ENCODE measurements at regions not wholly inside any gene's neighbourhood (a gene's known extent, or its start where the extent isn't known, plus 50 kb on each side); places are given as distances from the start of the nearest gene placed in this dataset.
"Not testable (repeated sequence)": the region's sequence is repeated elsewhere in the genome, so short reads cannot be mapped to it uniquely, and the experiment has no call there.

GRCh38 chr1:109857702-109858101, 52.9 kb upstream of the CSF1 start:
- not testable (repeated sequence) for H3K27ac ChIP-seq (ENCODE audit: low read length); H3K4me3 ChIP-seq (ENCODE audit: low read length); H3K9ac ChIP-seq (ENCODE audit: low read length); H3K4me2 ChIP-seq (ENCODE audit: low read depth, low read length, poor library complexity, severe bottlenecking); H3K9me3 ChIP-seq (ENCODE audit: low read length); H2AFZ ChIP-seq (ENCODE audit: low read length); H3K79me2 ChIP-seq (ENCODE audit: low read length); H3K9me2 ChIP-seq (replicated peaks; ENCODE audit: insufficient read depth, low read length); H3K4me1 ChIP-seq (ENCODE audit: low read length); H3K27me3 ChIP-seq (ENCODE audit: low read length); H3K36me3 ChIP-seq (ENCODE audit: insufficient read depth, low read length); DNase-seq; H4K20me1 ChIP-seq (ENCODE audit: insufficient read depth, low read depth, low read length)

- H3K4me3 ChIP-seq (ENCODE audit: low read length); H3K27me3 ChIP-seq (ENCODE audit: low read length); H3K4me2 ChIP-seq (ENCODE audit: low read depth, low read length, poor library complexity, severe bottlenecking); H4K20me1 ChIP-seq (ENCODE audit: insufficient read depth, low read depth, low read length); H2AFZ ChIP-seq (ENCODE audit: low read length); H3K9me3 ChIP-seq (ENCODE audit: low read length); H3K36me3 ChIP-seq (ENCODE audit: insufficient read depth, low read length); H3K4me1 ChIP-seq (ENCODE audit: low read length); H3K9ac ChIP-seq (ENCODE audit: low read length); H3K79me2 ChIP-seq (ENCODE audit: low read length); H3K9me2 ChIP-seq (replicated peaks; ENCODE audit: insufficient read depth, low read length); H3K27ac ChIP-seq (ENCODE audit: low read length); DNase-seq: not testable (repeated sequence)
These were observed 54.7 kb upstream of the CSF1 start for GRCh38 chr1:109855986-109856385.

GRCh38 chr1:109853972-109854371, 56.7 kb upstream of the CSF1 start:
- not testable (repeated sequence) for H3K79me2 ChIP-seq (ENCODE audit: low read length); H3K4me1 ChIP-seq (ENCODE audit: low read length)

GRCh38 chr1:109852221-109853015, 58.2 kb upstream of the CSF1 start:
- H3K9me3 ChIP-seq (ENCODE audit: low read length); H3K9me2 ChIP-seq (replicated peaks; ENCODE audit: insufficient read depth, low read length); H3K9ac ChIP-seq (ENCODE audit: low read length); H3K4me3 ChIP-seq (ENCODE audit: low read length); H3K4me2 ChIP-seq (ENCODE audit: low read depth, low read length, poor library complexity, severe bottlenecking); DNase-seq; H3K79me2 ChIP-seq (ENCODE audit: low read length); H2AFZ ChIP-seq (ENCODE audit: low read length); H3K36me3 ChIP-seq (ENCODE audit: insufficient read depth, low read length); H4K20me1 ChIP-seq (ENCODE audit: insufficient read depth, low read depth, low read length); H3K27me3 ChIP-seq (ENCODE audit: low read length); H3K27ac ChIP-seq (ENCODE audit: low read length); H3K4me1 ChIP-seq (ENCODE audit: low read length): not testable (repeated sequence)

More at GRCh38 chr1:109853972-109854371, 56.7 kb upstream of the CSF1 start:
- DNase-seq; H3K4me2 ChIP-seq (ENCODE audit: low read depth, low read length, poor library complexity, severe bottlenecking); H2AFZ ChIP-seq (ENCODE audit: low read length); H3K36me3 ChIP-seq (ENCODE audit: insufficient read depth, low read length); H3K27me3 ChIP-seq (ENCODE audit: low read length); H3K9me3 ChIP-seq (ENCODE audit: low read length); H4K20me1 ChIP-seq (ENCODE audit: insufficient read depth, low read depth, low read length); H3K27ac ChIP-seq (ENCODE audit: low read length); H3K9me2 ChIP-seq (replicated peaks; ENCODE audit: insufficient read depth, low read length); H3K4me3 ChIP-seq (ENCODE audit: low read length); H3K9ac ChIP-seq (ENCODE audit: low read length): not testable (repeated sequence)

- no peaks in the 10 kb centered on the region for H3K9me3 ChIP-seq (ENCODE audit: low read length)
- no peaks in the 10 kb centered on the region for H3K79me2 ChIP-seq (ENCODE audit: low read length)
- H3K4me2 ChIP-seq (ENCODE audit: low read depth, low read length, poor library complexity, severe bottlenecking): no peak overlapping the region
- no peaks in the 10 kb centered on the region for H4K20me1 ChIP-seq (ENCODE audit: insufficient read depth, low read depth, low read length)
- H3K27ac ChIP-seq (ENCODE audit: low read length): no peak overlapping the region
- DNase-seq: no peak
- no peaks in the 10 kb centered on the region for H3K27me3 ChIP-seq (ENCODE audit: low read length)
- H3K4me3 ChIP-seq (ENCODE audit: low read length): no peak overlapping the region
- H3K9ac ChIP-seq (ENCODE audit: low read length): no peak overlapping the region
- H3K36me3 ChIP-seq (ENCODE audit: insufficient read depth, low read length): no peaks in the 10 kb centered on the region
- H2AFZ ChIP-seq (ENCODE audit: low read length): no peak overlapping the region
- no peaks in the 10 kb centered on the region for H3K9me2 ChIP-seq (replicated peaks; ENCODE audit: insufficient read depth, low read length)
- no peaks in the 10 kb centered on the region for H3K4me1 ChIP-seq (ENCODE audit: low read length)
These were observed 59.8 kb upstream of the CSF1 start for GRCh38 chr1:109850827-109851226.

- H2AFZ ChIP-seq (ENCODE audit: low read length): no peak overlapping the region
These were observed 60.5 kb upstream of the CSF1 start for GRCh38 chr1:109850194-109850593.

GRCh38 chr1:109849655-109850054, 61.0 kb upstream of the CSF1 start:
- no peak for DNase-seq
- H3K9me2 ChIP-seq (replicated peaks; ENCODE audit: insufficient read depth, low read length): no peaks in the 10 kb centered on the region
- no peak overlapping the region for H3K4me3 ChIP-seq (ENCODE audit: low read length)
- H2AFZ ChIP-seq (ENCODE audit: low read length): no peak overlapping the region
- no peak overlapping the region for H3K27ac ChIP-seq (ENCODE audit: low read length)
- H3K27me3 ChIP-seq (ENCODE audit: low read length): 0 out of 2 replicates have a peak, but pooled peaks cover 2% of the 10 kb centered on the region
- H3K36me3 ChIP-seq (ENCODE audit: insufficient read depth, low read length): no peaks in the 10 kb centered on the region
- no peak overlapping the region for H3K9ac ChIP-seq (ENCODE audit: low read length)
- no peaks in the 10 kb centered on the region for H4K20me1 ChIP-seq (ENCODE audit: insufficient read depth, low read depth, low read length)
- H3K79me2 ChIP-seq (ENCODE audit: low read length): no peaks in the 10 kb centered on the region
- no peaks in the 10 kb centered on the region for H3K4me1 ChIP-seq (ENCODE audit: low read length)
- no peaks in the 10 kb centered on the region for H3K9me3 ChIP-seq (ENCODE audit: low read length)
- H3K4me2 ChIP-seq (ENCODE audit: low read depth, low read length, poor library complexity, severe bottlenecking): no peak overlapping the region

More at GRCh38 chr1:109850194-109850593, 60.5 kb upstream of the CSF1 start:
- no peak overlapping the region for H3K9ac ChIP-seq (ENCODE audit: low read length)
- no peaks in the 10 kb centered on the region for H3K4me1 ChIP-seq (ENCODE audit: low read length)
- H3K27ac ChIP-seq (ENCODE audit: low read length): no peak overlapping the region
- no peaks in the 10 kb centered on the region for H3K9me3 ChIP-seq (ENCODE audit: low read length)
- no peaks in the 10 kb centered on the region for H3K27me3 ChIP-seq (ENCODE audit: low read length)
- H3K79me2 ChIP-seq (ENCODE audit: low read length): no peaks in the 10 kb centered on the region
- DNase-seq: no peak
- no peak overlapping the region for H3K4me2 ChIP-seq (ENCODE audit: low read depth, low read length, poor library complexity, severe bottlenecking)
- no peak overlapping the region for H3K4me3 ChIP-seq (ENCODE audit: low read length)
- no peaks in the 10 kb centered on the region for H3K36me3 ChIP-seq (ENCODE audit: insufficient read depth, low read length)
- H4K20me1 ChIP-seq (ENCODE audit: insufficient read depth, low read depth, low read length): no peaks in the 10 kb centered on the region
- no peaks in the 10 kb centered on the region for H3K9me2 ChIP-seq (replicated peaks; ENCODE audit: insufficient read depth, low read length)

GRCh38 chr1:109847251-109847650, 63.4 kb upstream of the CSF1 start:
- no peak overlapping the region for H3K4me3 ChIP-seq (ENCODE audit: low read length)
- no peak overlapping the region for H3K9ac ChIP-seq (ENCODE audit: low read length)
- no peaks in the 10 kb centered on the region for H3K36me3 ChIP-seq (ENCODE audit: insufficient read depth, low read length)
- DNase-seq: no peak
- H3K27ac ChIP-seq (ENCODE audit: low read length): no peak overlapping the region
- no peaks in the 10 kb centered on the region for H4K20me1 ChIP-seq (ENCODE audit: insufficient read depth, low read depth, low read length)
- no peak overlapping the region for H2AFZ ChIP-seq (ENCODE audit: low read length)
- no peaks in the 10 kb centered on the region for H3K4me1 ChIP-seq (ENCODE audit: low read length)
- no peak overlapping the region for H3K4me2 ChIP-seq (ENCODE audit: low read depth, low read length, poor library complexity, severe bottlenecking)
- H3K79me2 ChIP-seq (ENCODE audit: low read length): no peaks in the 10 kb centered on the region
- H3K9me2 ChIP-seq (replicated peaks; ENCODE audit: insufficient read depth, low read length): no peaks in the 10 kb centered on the region
- H3K9me3 ChIP-seq (ENCODE audit: low read length): no peaks in the 10 kb centered on the region
- H3K27me3 ChIP-seq (ENCODE audit: low read length): 0 out of 2 replicates have a peak, but pooled peaks cover 4% of the 10 kb centered on the region

All from Karpas-422 (cell line).